Neural progenitor cell (in vitro differentiated cells): ENCODE measurements at regions not wholly inside any gene's neighbourhood (a gene's known extent, or its start where the extent isn't known, plus 50 kb on each side); places are given as distances from the start of the nearest gene placed in this dataset.
A peak's percentile ranks its signal among the peaks of the same experiment; 100 is the strongest.

Source experiments
- DNase-seq: peaks from one replicate; pipeline ENCODE4 v3.0.0-alpha.2; 2016; ENCODE audit warnings: low spot score
- H2AFZ ChIP-seq: fragments of 200-600 bp; sonication (generic); replicated peaks from 2 replicates; pipeline ENCODE4 v1.6.1; 2016; ENCODE audit warnings: antibody characterized with exemption
- H3F3A ChIP-seq: fragments of 200-600 bp; sonication (generic); 2 replicates; pipeline ENCODE4 v1.6.1; 2016; ENCODE audit warnings: antibody characterized with exemption, low read depth
- H3K27ac ChIP-seq: fragments of 200-600 bp; sonication (generic); 2 replicates; pipeline ENCODE4 v1.5.1; 2016; ENCODE audit warnings: mild to moderate bottlenecking
- H3K27me3 ChIP-seq: fragments of 200-600 bp; sonication (generic); 2 replicates; pipeline ENCODE4 v1.6.1; 2016; ENCODE audit warnings: mild to moderate bottlenecking, moderate library complexity
- H3K36me3 ChIP-seq: fragments of 200-600 bp; sonication (generic); 2 replicates; pipeline ENCODE4 v1.5.1; 2016
- H3K4me1 ChIP-seq: fragments of 200-600 bp; sonication (generic); 2 replicates; pipeline ENCODE4 v1.6.1; 2016; ENCODE audit warnings: mixed run types
- H3K4me2 ChIP-seq: fragments of 200-600 bp; sonication (generic); 2 replicates; pipeline ENCODE4 v1.6.1; 2016
- H3K4me3 ChIP-seq: fragments of 200-600 bp; sonication (generic); 2 replicates; pipeline ENCODE4 v1.5.1; 2016
- H3K79me2 ChIP-seq: fragments of 200-600 bp; sonication (generic); 2 replicates; pipeline ENCODE4 v1.6.1; 2016; ENCODE audit warnings: low read depth
- H3K9ac ChIP-seq: fragments of 200-600 bp; sonication (generic); 2 replicates; pipeline ENCODE4 v1.6.1; 2016
- H3K9me3 ChIP-seq: fragments of 200-600 bp; sonication (generic); 2 replicates; pipeline ENCODE4 v1.5.1; 2016; ENCODE audit warnings: low read depth
- H4K20me1 ChIP-seq: fragments of 200-600 bp; sonication (generic); 2 replicates; pipeline ENCODE4 v1.6.1; 2016; ENCODE audit warnings: low read depth
- H3K27ac Mint-ChIP-seq: 3 replicates; pipeline ENCODE4 v1.8.0; 2021; ENCODE audit warnings: mixed read lengths
- H3K27me3 Mint-ChIP-seq: 2 replicates; pipeline ENCODE4 v1.8.0; 2022; ENCODE audit warnings: low read depth, mild to moderate bottlenecking, inconsistent platforms, moderate library complexity, mixed read lengths; ENCODE audit not compliant: insufficient read depth
- H3K36me3 Mint-ChIP-seq: 3 replicates; pipeline ENCODE4 v1.8.0; 2021; ENCODE audit warnings: mixed read lengths
- H3K4me1 Mint-ChIP-seq: 3 replicates; pipeline ENCODE4 v1.8.0; 2021; ENCODE audit warnings: mixed read lengths
- H3K4me3 Mint-ChIP-seq: 3 replicates; pipeline ENCODE4 v1.8.0; 2021; ENCODE audit warnings: mild to moderate bottlenecking, moderate library complexity, mixed read lengths
- H3K9me3 Mint-ChIP-seq: 3 replicates; pipeline ENCODE4 v1.8.0; 2020; ENCODE audit warnings: mixed read lengths
- EZH2 ChIP-seq: fragments of 200-600 bp; sonication (generic); IDR thresholded peaks from 2 replicates; pipeline ENCODE4 v1.6.1; 2017; ENCODE audit warnings: antibody characterized with exemption, mild to moderate bottlenecking, moderate library complexity
- EZH2phosphoT487 ChIP-seq: fragments of 200-600 bp; sonication (generic); IDR thresholded peaks from 2 replicates; pipeline ENCODE4 v1.6.1; 2017; ENCODE audit warnings: antibody characterized with exemption
- TF ChIP-seq, protein P1 (sequence below): fragments of 200-600 bp; sonication (generic); IDR thresholded peaks from 2 replicates; pipeline ENCODE4 v1.5.1; 2017; ENCODE audit warnings: antibody characterized with exemption, mild to moderate bottlenecking

DNA sequence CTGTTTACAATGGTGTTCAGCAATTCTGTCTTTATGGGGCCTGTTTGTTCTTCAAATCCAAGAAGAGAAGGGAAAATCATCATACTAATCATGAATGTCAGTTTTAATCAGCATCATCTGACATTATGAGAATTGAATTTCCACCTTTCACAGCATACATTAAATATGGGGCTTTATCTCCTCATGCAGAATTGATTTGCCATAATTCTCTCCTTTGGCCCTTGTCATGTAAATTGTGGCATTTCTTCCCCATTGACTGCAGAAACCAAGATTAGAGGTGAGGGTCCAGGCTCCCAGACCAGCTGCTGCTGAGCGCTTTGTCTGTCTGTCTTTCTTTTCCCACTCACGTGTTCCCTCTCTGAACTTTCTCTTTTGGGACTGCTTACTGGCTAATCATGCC, 232.1 kb upstream of the NAV2 start:
- Histone ChIP-seq H3K36me3 (no peaks in the 10 kb centered on the region), H3K9ac (no peak overlapping the region), H3K4me2 (no peak overlapping the region), H3K27ac (no peak overlapping the region), H4K20me1 (peaks cover 1% of the 10 kb centered on the region), H3K4me3 (no peak overlapping the region), H2AFZ (no peak overlapping the region), H3K27me3 (peaks cover 8% of the 10 kb centered on the region), H3F3A (peaks cover 3% of the 10 kb centered on the region), H3K9me3 (no peaks in the 10 kb centered on the region), H3K79me2 (no peaks in the 10 kb centered on the region), H3K4me1 (peaks cover 9% of the 10 kb centered on the region)
- no peak for TF ChIP-seq EZH2
- DNase-seq, result no peak
- Mint-ChIP-seq H3K27ac (peak overlapping the region; percentile 5), H3K9me3 (no peaks in the 10 kb centered on the region), H3K27me3 (peaks cover 18% of the 10 kb centered on the region), H3K4me1 (peaks cover 49% of the 10 kb centered on the region), H3K36me3 (no peaks in the 10 kb centered on the region), H3K4me3 (no peak overlapping the region)

DNA sequence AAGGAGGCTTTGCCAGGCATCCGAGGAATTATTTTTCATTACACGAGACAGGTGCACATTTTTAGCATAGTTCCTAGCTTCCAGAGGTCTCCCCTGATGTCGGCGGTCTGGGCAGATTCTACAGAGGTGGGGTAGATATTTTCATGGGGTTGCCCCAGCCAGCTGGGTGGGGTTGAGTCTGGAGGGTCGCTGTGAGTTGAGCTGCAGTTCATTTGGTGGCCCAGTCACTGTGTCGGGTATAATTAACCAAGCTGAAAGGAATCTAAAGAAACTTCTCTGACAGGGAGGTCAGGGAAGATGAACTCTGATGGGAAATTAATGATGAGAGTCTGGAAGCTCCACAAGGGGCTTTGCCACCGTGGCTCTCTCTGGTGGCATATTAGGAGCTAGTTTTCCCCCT, 233.7 kb upstream of the NAV2 start:
- peaks cover 19% of the 10 kb centered on the region for H3K27me3 Mint-ChIP-seq
- Histone ChIP-seq H2AFZ (no peak overlapping the region), H3K9me3 (no peaks in the 10 kb centered on the region), H3K9ac (no peak overlapping the region), H3F3A (peaks cover 12% of the 10 kb centered on the region), H3K36me3 (no peaks in the 10 kb centered on the region), H3K79me2 (no peaks in the 10 kb centered on the region), H4K20me1 (peaks cover 3% of the 10 kb centered on the region), H3K27me3 (peaks cover 8% of the 10 kb centered on the region), H3K27ac (no peak overlapping the region), H3K4me3 (no peak overlapping the region), H3K4me2 (peak overlapping the region; percentile 22), H3K4me1 (peaks cover 18% of the 10 kb centered on the region)
- H3K4me1 Mint-ChIP-seq, result peaks cover 60% of the 10 kb centered on the region
- H3K9me3 Mint-ChIP-seq, result no peaks in the 10 kb centered on the region
- H3K27ac Mint-ChIP-seq, result no peak overlapping the region
- H3K36me3 Mint-ChIP-seq, result no peaks in the 10 kb centered on the region
- peak overlapping the region; percentile 2 for H3K4me3 Mint-ChIP-seq
- no peak for DNase-seq
- TF ChIP-seq EZH2phosphoT487 (no peak), EZH2 (no peak)
- TF ChIP-seq, protein P1, sequence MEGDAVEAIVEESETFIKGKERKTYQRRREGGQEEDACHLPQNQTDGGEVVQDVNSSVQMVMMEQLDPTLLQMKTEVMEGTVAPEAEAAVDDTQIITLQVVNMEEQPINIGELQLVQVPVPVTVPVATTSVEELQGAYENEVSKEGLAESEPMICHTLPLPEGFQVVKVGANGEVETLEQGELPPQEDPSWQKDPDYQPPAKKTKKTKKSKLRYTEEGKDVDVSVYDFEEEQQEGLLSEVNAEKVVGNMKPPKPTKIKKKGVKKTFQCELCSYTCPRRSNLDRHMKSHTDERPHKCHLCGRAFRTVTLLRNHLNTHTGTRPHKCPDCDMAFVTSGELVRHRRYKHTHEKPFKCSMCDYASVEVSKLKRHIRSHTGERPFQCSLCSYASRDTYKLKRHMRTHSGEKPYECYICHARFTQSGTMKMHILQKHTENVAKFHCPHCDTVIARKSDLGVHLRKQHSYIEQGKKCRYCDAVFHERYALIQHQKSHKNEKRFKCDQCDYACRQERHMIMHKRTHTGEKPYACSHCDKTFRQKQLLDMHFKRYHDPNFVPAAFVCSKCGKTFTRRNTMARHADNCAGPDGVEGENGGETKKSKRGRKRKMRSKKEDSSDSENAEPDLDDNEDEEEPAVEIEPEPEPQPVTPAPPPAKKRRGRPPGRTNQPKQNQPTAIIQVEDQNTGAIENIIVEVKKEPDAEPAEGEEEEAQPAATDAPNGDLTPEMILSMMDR, result no peak

DNA sequence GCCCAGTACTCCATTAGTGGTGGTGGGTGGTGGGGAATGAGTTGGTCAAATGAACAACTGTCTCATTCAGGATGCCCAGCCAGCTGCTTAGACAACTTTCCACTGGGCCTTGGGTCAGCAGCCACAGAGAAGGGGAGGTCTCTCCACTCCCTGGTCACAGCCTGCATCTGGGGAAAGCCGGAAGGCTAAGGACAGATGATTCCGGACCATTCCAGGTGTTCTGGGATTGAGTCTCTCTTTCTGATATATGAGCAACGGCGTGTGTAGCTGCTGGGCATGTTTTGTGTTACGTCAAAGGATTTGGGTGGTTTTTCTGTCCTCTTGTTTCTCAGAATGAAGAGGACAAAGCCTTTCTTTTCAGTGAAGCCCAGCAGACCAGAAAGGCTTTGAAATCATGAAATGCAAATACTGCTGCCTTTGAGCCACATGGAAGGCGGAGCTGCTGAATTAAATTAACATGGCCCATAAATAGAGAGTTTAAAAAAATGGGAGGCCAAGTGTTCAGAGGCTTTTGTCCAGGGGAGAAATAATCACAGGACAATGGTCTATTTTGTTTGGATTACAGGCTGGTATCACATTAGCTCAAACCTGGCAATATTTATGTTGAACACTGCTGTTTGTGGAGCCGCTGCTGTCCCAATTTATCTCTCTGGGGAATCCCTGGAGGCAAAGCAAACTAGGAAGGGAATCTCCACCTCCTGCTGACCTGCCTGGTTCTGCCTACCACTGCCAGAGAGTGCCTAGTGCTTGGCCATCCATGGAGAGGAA, 234.4 kb upstream of the E2F8 start:
- TF ChIP-seq EZH2phosphoT487 (peak; percentile 67), EZH2 (no peak)
- TF ChIP-seq, protein P1, result no peak
- Mint-ChIP-seq H3K4me3 (peak overlapping the region; percentile 52), H3K27me3 (peaks cover 18% of the 10 kb centered on the region), H3K27ac (peak overlapping the region; percentile 78), H3K4me1 (peaks cover 52% of the 10 kb centered on the region), H3K36me3 (no peaks in the 10 kb centered on the region), H3K9me3 (no peaks in the 10 kb centered on the region)
- H3F3A ChIP-seq, result peaks cover 12% of the 10 kb centered on the region
- H4K20me1 ChIP-seq, result peaks cover 3% of the 10 kb centered on the region
- H3K9ac ChIP-seq, result no peak overlapping the region
- H3K27ac ChIP-seq, result no peak overlapping the region
- no peaks in the 10 kb centered on the region for H3K9me3 ChIP-seq
- peak; percentile 73 for DNase-seq
- H3K36me3 ChIP-seq, result no peaks in the 10 kb centered on the region
- H3K4me2 ChIP-seq, result peak overlapping the region; percentile 50
- peaks cover 13% of the 10 kb centered on the region for H3K4me1 ChIP-seq
- H2AFZ ChIP-seq, result no peak overlapping the region
- H3K4me3 ChIP-seq, result no peak overlapping the region
- H3K27me3 ChIP-seq, result peaks cover 8% of the 10 kb centered on the region
- H3K79me2 ChIP-seq, result no peaks in the 10 kb centered on the region

DNA sequence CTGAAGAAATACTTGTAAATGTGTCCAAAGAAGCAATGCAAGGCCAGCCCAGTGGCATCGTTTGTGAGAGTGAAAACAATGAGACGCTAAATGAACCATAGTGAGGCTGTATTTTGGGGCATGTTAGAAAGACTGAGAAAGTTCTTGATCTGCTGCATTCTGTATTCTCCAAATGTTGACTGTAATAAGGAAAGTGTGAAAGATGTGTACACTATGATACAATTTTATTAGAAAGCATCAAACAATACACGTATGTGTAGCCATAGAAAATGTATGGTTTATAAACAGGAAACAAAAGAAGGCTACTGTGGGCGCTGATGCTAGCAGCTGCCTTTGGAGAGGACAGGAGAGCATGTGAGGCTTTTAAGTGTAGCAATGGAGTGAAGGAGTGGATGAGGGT, 233.5 kb upstream of the E2F8 start:
- no peak overlapping the region for H3K4me2 ChIP-seq
- H2AFZ ChIP-seq, result no peak overlapping the region
- no peak overlapping the region for H3K27ac ChIP-seq
- peaks cover 13% of the 10 kb centered on the region for H3K4me1 ChIP-seq
- H3K27ac Mint-ChIP-seq, result no peak overlapping the region
- peaks cover 43% of the 10 kb centered on the region for H3K4me1 Mint-ChIP-seq
- peaks cover 12% of the 10 kb centered on the region for H3F3A ChIP-seq
- H4K20me1 ChIP-seq, result peaks cover 3% of the 10 kb centered on the region
- no peaks in the 10 kb centered on the region for H3K36me3 Mint-ChIP-seq
- TF ChIP-seq EZH2, result no peak
- TF ChIP-seq, protein P1, result no peak
- TF ChIP-seq EZH2phosphoT487, result no peak
- peaks cover 18% of the 10 kb centered on the region for H3K27me3 Mint-ChIP-seq
- no peak for DNase-seq
- H3K27me3 ChIP-seq, result peaks cover 8% of the 10 kb centered on the region
- no peak overlapping the region for H3K9ac ChIP-seq
- no peaks in the 10 kb centered on the region for H3K9me3 ChIP-seq
- H3K4me3 ChIP-seq, result no peak overlapping the region
- H3K79me2 ChIP-seq, result no peaks in the 10 kb centered on the region
- no peaks in the 10 kb centered on the region for H3K9me3 Mint-ChIP-seq
- no peaks in the 10 kb centered on the region for H3K36me3 ChIP-seq
- no peak overlapping the region for H3K4me3 Mint-ChIP-seq
